GM23338 (cell line): ENCODE measurements at regions not wholly inside any gene's neighbourhood (a gene's known extent, or its start where the extent isn't known, plus 50 kb on each side); places are given as distances from the start of the nearest gene placed in this dataset.

ENCODE experiments used
- ATAC-seq: fragments of 200-7000 bp; cut with Tn5 transposase; 3 replicates; pipeline ENCODE4 v1.9.1; 2020
- DNase-seq: peaks from one replicate; pipeline ENCODE4 v3.0.0-alpha.2; 2015; ENCODE audit warnings: low spot score
- H2AFZ ChIP-seq: fragments of 200-600 bp; sonication (generic); 2 replicates; pipeline ENCODE4 v1.8.0; 2016; ENCODE audit warnings: antibody characterized with exemption, mild to moderate bottlenecking, moderate library complexity
- H3F3A ChIP-seq: fragments of 200-600 bp; sonication (generic); replicated peaks from 2 replicates; pipeline ENCODE4 v1.8.0; 2017; ENCODE audit warnings: antibody characterized with exemption, mixed run types, low read depth
- H3K27ac ChIP-seq: fragments of 200-600 bp; sonication (generic); 2 replicates; pipeline ENCODE4 v1.6.1; 2016; ENCODE audit warnings: low read depth
- H3K27me3 ChIP-seq: fragments of 200-600 bp; sonication (generic); 2 replicates; pipeline ENCODE4 v1.8.0; 2016; ENCODE audit warnings: mild to moderate bottlenecking, mixed run types, moderate library complexity; ENCODE audit not compliant: insufficient read depth
- H3K36me3 ChIP-seq: fragments of 200-600 bp; sonication (generic); 2 replicates; pipeline ENCODE4 v1.8.0; 2016; ENCODE audit warnings: mild to moderate bottlenecking; ENCODE audit not compliant: insufficient read depth
- H3K4me1 ChIP-seq: fragments of 200-600 bp; sonication (generic); 2 replicates; pipeline ENCODE4 v1.8.0; 2016; ENCODE audit warnings: mild to moderate bottlenecking, moderate library complexity; ENCODE audit not compliant: insufficient read depth
- H3K4me2 ChIP-seq: fragments of 200-600 bp; sonication (generic); 2 replicates; pipeline ENCODE4 v1.7.1; 2017; ENCODE audit warnings: mixed run types
- H3K4me3 ChIP-seq: fragments of 200-600 bp; sonication (generic); 2 replicates; pipeline ENCODE4 v1.6.1; 2016; ENCODE audit warnings: mixed run types
- H3K79me2 ChIP-seq: fragments of 200-600 bp; sonication (generic); replicated peaks from 2 replicates; pipeline ENCODE4 v1.8.0; 2017; ENCODE audit warnings: mild to moderate bottlenecking; ENCODE audit not compliant: insufficient read depth
- H3K9me2 ChIP-seq: fragments of 200-600 bp; sonication (generic); 2 replicates; pipeline ENCODE4 v1.8.0; 2017; ENCODE audit not compliant: insufficient read depth
- H4K20me1 ChIP-seq: fragments of 200-600 bp; sonication (generic); replicated peaks from 2 replicates; pipeline ENCODE4 v1.8.0; 2017; ENCODE audit warnings: mild to moderate bottlenecking; ENCODE audit not compliant: insufficient read depth
- H3K27ac Mint-ChIP-seq: 2 replicates; pipeline ENCODE4 v1.8.0; 2020; ENCODE audit warnings: inconsistent platforms, mild to moderate bottlenecking, moderate library complexity, mixed read lengths
- H3K27me3 Mint-ChIP-seq: 3 replicates; pipeline ENCODE4 v1.8.0; 2022; ENCODE audit warnings: low read depth, mild to moderate bottlenecking, moderate library complexity, mixed read lengths, inconsistent platforms; ENCODE audit not compliant: insufficient read depth, poor library complexity
- H3K36me3 Mint-ChIP-seq: 3 replicates; pipeline ENCODE4 v1.8.0; 2021; ENCODE audit warnings: low read depth, mild to moderate bottlenecking, inconsistent platforms, moderate library complexity, mixed read lengths
- H3K4me1 Mint-ChIP-seq: 3 replicates; pipeline ENCODE4 v1.8.0; 2020; ENCODE audit warnings: mild to moderate bottlenecking, inconsistent platforms, mixed read lengths
- H3K4me3 Mint-ChIP-seq: 3 replicates; pipeline ENCODE4 v1.8.0; 2021; ENCODE audit warnings: moderate library complexity, mild to moderate bottlenecking, inconsistent platforms, mixed read lengths
- H3K9me3 Mint-ChIP-seq: 3 replicates; pipeline ENCODE4 v1.8.0; 2020; ENCODE audit warnings: moderate library complexity, mild to moderate bottlenecking, inconsistent platforms, mixed read lengths
- CREB1 ChIP-seq: fragments of 250-450 bp; sonication (Bioruptor Pico); IDR thresholded peaks from 2 replicates; pipeline ENCODE4 v1.5.0; 2020; ENCODE audit warnings: low read depth, mild to moderate bottlenecking, moderate library complexity
- CTCF ChIP-seq, 2 experiments: fragments of 200-600 bp in 1 of 2; sonication (generic) in 1 of 2; conservative IDR thresholded peaks; 2 replicates each; pipeline versions ENCODE4 v1.5.1 to v1.6.1; 2016 to 2017; ENCODE audit warnings: antibody characterized with exemption in 2 of 2, low read depth in 2 of 2, mild to moderate bottlenecking in 2 of 2, moderate library complexity in 1 of 2
- ETS1 ChIP-seq: IDR thresholded peaks from 2 replicates; pipeline ENCODE4 v1.6.1; 2016; ENCODE audit warnings: antibody characterized with exemption
- EZH2 ChIP-seq: fragments of 200-600 bp; sonication (generic); IDR thresholded peaks from one replicate; pipeline ENCODE4 v1.8.0; 2017; ENCODE audit warnings: antibody characterized with exemption, mild to moderate bottlenecking, low read depth; ENCODE audit not compliant: unreplicated experiment
- EZH2phosphoT487 ChIP-seq: fragments of 200-600 bp; sonication (generic); IDR thresholded peaks from one replicate; pipeline ENCODE4 v1.8.1; 2018; ENCODE audit warnings: antibody characterized with exemption; ENCODE audit not compliant: unreplicated experiment
- JUNB ChIP-seq: IDR thresholded peaks from one replicate; pipeline ENCODE4 v1.6.1; 2016; ENCODE audit warnings: antibody characterized with exemption; ENCODE audit not compliant: unreplicated experiment
- NANOG ChIP-seq: IDR thresholded peaks from 2 replicates; pipeline ENCODE4 v1.6.1; 2016; ENCODE audit warnings: antibody characterized with exemption, borderline replicate concordance
- POLR2AphosphoS5 ChIP-seq: IDR thresholded peaks from 2 replicates; pipeline ENCODE4 v1.6.1; 2016; ENCODE audit warnings: antibody characterized with exemption, low read depth
- REST ChIP-seq: IDR thresholded peaks from one replicate; pipeline ENCODE4 v1.6.1; 2018; ENCODE audit warnings: antibody characterized with exemption; ENCODE audit not compliant: unreplicated experiment
- STAT1 ChIP-seq: IDR thresholded peaks from one replicate; pipeline ENCODE4 v1.6.1; 2016; ENCODE audit warnings: antibody characterized with exemption; ENCODE audit not compliant: unreplicated experiment
- ZNF114 ChIP-seq: fragments of 250-450 bp; sonication (Bioruptor Pico); IDR thresholded peaks from 2 replicates; pipeline ENCODE4 v1.5.0; 2020; ENCODE audit warnings: mild to moderate bottlenecking, moderate library complexity
- ZNF331 ChIP-seq: fragments of 250-450 bp; sonication (Bioruptor Pico); IDR thresholded peaks from 2 replicates; pipeline ENCODE4 v1.5.0; 2020; ENCODE audit warnings: low read depth, mild to moderate bottlenecking, moderate library complexity

GRCh38 chr10:128860574-128860973 lies 606.5 kb upstream of the MGMT start (continued):
- TF ChIP-seq EZH2, result no peak
- TF ChIP-seq EZH2phosphoT487, result no peak
- TF ChIP-seq NANOG, result no peak
- no peak for TF ChIP-seq STAT1
- TF ChIP-seq POLR2AphosphoS5, result no peak
- TF ChIP-seq ZNF331 (CRISPR knock-in tag), result no peak
- no peak for TF ChIP-seq ETS1

- TF ChIP-seq EZH2, result no peak
- no peak for TF ChIP-seq CTCF (conservative IDR thresholded peaks at IDR 0.05; ENCODE audit: low read depth in 2 of 2)
- H3K4me1 Mint-ChIP-seq, result peaks cover 4% of the 10 kb centered on the region; the same call in 2 of the 3 replicates
- H3K27ac Mint-ChIP-seq, result 0 out of 2 replicates have a peak overlapping the region, but pooled peaks have one; percentile 9
- Histone ChIP-seq H3K4me3 (no peak overlapping the region), H3K9me2 (peaks cover 4% of the 10 kb centered on the region; the same call in 1 of the 2 replicates), H3K79me2 (no peaks in the 10 kb centered on the region), H3K4me2 (no peak overlapping the region), H3F3A (no peaks in the 10 kb centered on the region), H3K36me3 (no peaks in the 10 kb centered on the region), H3K27ac (no peak overlapping the region), H2AFZ (no peak overlapping the region), H4K20me1 (no peaks in the 10 kb centered on the region), H3K4me1 (no peaks in the 10 kb centered on the region), H3K27me3 (no peaks in the 10 kb centered on the region)
- H3K36me3 Mint-ChIP-seq, result no peaks in the 10 kb centered on the region; the same call in 2 of the 3 replicates
- peaks cover 5% of the 10 kb centered on the region for H3K27me3 Mint-ChIP-seq
- DNase-seq (no peak), ATAC-seq (no peak)
- peaks cover 3% of the 10 kb centered on the region; the same call in 2 of the 3 replicates for H3K9me3 Mint-ChIP-seq
- no peak overlapping the region for H3K4me3 Mint-ChIP-seq
Measured at GRCh38 chr10:128861018-128861901, 605.8 kb upstream of the MGMT start.

- ATAC-seq, result no peak
- H3K4me2 ChIP-seq, result no peak overlapping the region
- H3K27me3 Mint-ChIP-seq, result peaks cover 3% of the 10 kb centered on the region
- DNase-seq, result no peak
- no peaks in the 10 kb centered on the region for H3K27me3 ChIP-seq
- H3K9me2 ChIP-seq, result peaks cover 4% of the 10 kb centered on the region; the same call in 1 of the 2 replicates
- H3K4me1 ChIP-seq, result no peaks in the 10 kb centered on the region
- H3K4me1 Mint-ChIP-seq, result peaks cover 4% of the 10 kb centered on the region; the same call in 2 of the 3 replicates
- peaks cover 3% of the 10 kb centered on the region; the same call in 2 of the 3 replicates for H3K9me3 Mint-ChIP-seq
- H3K27ac Mint-ChIP-seq, result no peak overlapping the region
- no peaks in the 10 kb centered on the region for H3K79me2 ChIP-seq
- no peak overlapping the region for H3K4me3 ChIP-seq
- H3F3A ChIP-seq, result no peaks in the 10 kb centered on the region
- H3K27ac ChIP-seq, result no peak overlapping the region
- H4K20me1 ChIP-seq, result no peaks in the 10 kb centered on the region
- H2AFZ ChIP-seq, result no peak overlapping the region
- no peak overlapping the region for H3K4me3 Mint-ChIP-seq
- H3K36me3 Mint-ChIP-seq, result no peaks in the 10 kb centered on the region; the same call in 1 of the 3 replicates
- no peaks in the 10 kb centered on the region for H3K36me3 ChIP-seq
- TF ChIP-seq ZNF331 (CRISPR knock-in tag) (no peak), REST (no peak), ZNF114 (CRISPR knock-in tag) (no peak), JUNB (no peak), ETS1 (no peak), EZH2phosphoT487 (no peak), CREB1 (CRISPR knock-in tag) (no peak), POLR2AphosphoS5 (no peak), NANOG (no peak), STAT1 (no peak)
Measured at GRCh38 chr10:128863411-128863810, 603.6 kb upstream of the MGMT start.
